B cell (primary cell): ENCODE measurements at regions not wholly inside any gene's neighbourhood (a gene's known extent, or its start where the extent isn't known, plus 50 kb on each side); places are given as distances from the start of the nearest gene placed in this dataset.

Experiments
- ATAC-seq: fragments of 200-7000 bp; cut with Tn5 transposase; one replicate; pipeline ENCODE4 v1.10.0; 2021; ENCODE audit warnings: low read depth, mild to moderate bottlenecking, moderate number of reproducible peaks, moderate library complexity
- CTCF ChIA-PET: fragments of 350-600 bp; sonication (Branson Sonifier 250); formaldehyde crosslinking; loops from one replicate; lab custom pipeline; 2021; ENCODE audit warnings: antibody characterized with exemption, inconsistent platforms; lab: Charles Lee
- POLR2A ChIA-PET: fragments of 350-600 bp; sonication (Branson Sonifier 250); formaldehyde crosslinking; loops from one replicate; lab custom pipeline; 2021; ENCODE audit warnings: antibody characterized with exemption; lab: Charles Lee
- DNase-seq: peaks from one replicate; pipeline ENCODE4 v3.0.0; 2013
- H2AFZ ChIP-seq: 2 replicates; pipeline ENCODE4 v1.6.1; 2012; ENCODE audit warnings: mild to moderate bottlenecking, low read depth, low read length; ENCODE audit not compliant: insufficient read depth, poor library complexity, severe bottlenecking
- H3K27ac ChIP-seq, 2 donors: 1 replicate in 1 of 2; 2 replicates in 1 of 2; pipeline ENCODE4 v1.5.1; 2012 to 2013; ENCODE audit warnings: low read length in 2 of 2, mild to moderate bottlenecking in 2 of 2, moderate library complexity in 1 of 2
- H3K27me3 ChIP-seq, 4 experiments: fragments of 200-600 bp in 1 of 4; sonication (generic) in 1 of 4; replicated peaks in 1 of 4; 1 replicate in 2 of 4; 2 replicates in 2 of 4; pipeline versions ENCODE4 v1.6.1 to v1.7.0; 2013 to 2016; ENCODE audit warnings: low read length in 3 of 4, mild to moderate bottlenecking in 2 of 4, mixed read lengths in 1 of 4, moderate library complexity in 1 of 4; ENCODE audit not compliant: insufficient read depth in 4 of 4, control insufficient read depth in 3 of 4; ENCODE audit errors: control extremely low read depth in 1 of 4
- H3K36me3 ChIP-seq, 2 experiments: replicated peaks in 1 of 2; 1 replicate in 1 of 2; 2 replicates in 1 of 2; pipeline versions ENCODE4 v1.6.1 to v1.7.1; 2013; ENCODE audit warnings: low read length in 1 of 2; ENCODE audit not compliant: insufficient read depth in 2 of 2, control insufficient read depth in 1 of 2; ENCODE audit errors: control extremely low read depth in 1 of 2, extremely low read depth in 1 of 2
- H3K4me1 ChIP-seq, 2 donors: fragments of 200-600 bp in 1 of 2; sonication (generic) in 1 of 2; 1 replicate in 1 of 2; 2 replicates in 1 of 2; pipeline versions ENCODE4 v1.5.1 to v1.6.1; 2013 to 2017; ENCODE audit warnings: low read length in 2 of 2; ENCODE audit not compliant: control insufficient read depth in 2 of 2, insufficient read depth in 2 of 2
- H3K4me2 ChIP-seq: replicated peaks from 2 replicates; pipeline ENCODE3; 2012; ENCODE audit warnings: mild to moderate bottlenecking, low read depth, low read length; ENCODE audit not compliant: poor library complexity, severe bottlenecking
- H3K4me3 ChIP-seq, 5 experiments: fragments of 200-600 bp in 1 of 5; sonication (generic) in 1 of 5; 1 replicate in 3 of 5; 2 replicates in 2 of 5; pipeline versions ENCODE4 v1.5.1 to v1.7.0; 2011 to 2016; ENCODE audit warnings: low read length in 4 of 5, mild to moderate bottlenecking in 4 of 5, low read depth in 2 of 5, control low read depth in 1 of 5, moderate library complexity in 1 of 5; ENCODE audit not compliant: insufficient read depth in 1 of 5; ENCODE audit errors: control extremely low read depth in 1 of 5, extremely low read depth in 1 of 5
- H3K79me2 ChIP-seq: fragments of 200-600 bp; sonication (generic); one replicate; pipeline ENCODE4 v1.6.0; 2016; ENCODE audit warnings: low read length; ENCODE audit not compliant: control insufficient read depth, insufficient read depth
- H3K9ac ChIP-seq: fragments of 200-600 bp; sonication (generic); 2 replicates; pipeline ENCODE4 v1.6.1; 2017; ENCODE audit warnings: mild to moderate bottlenecking, low read length, moderate library complexity
- H3K9me3 ChIP-seq, 3 donors: one replicate each; pipeline versions ENCODE4 v1.6.1 to v1.7.1; 2013; ENCODE audit warnings: low read length in 2 of 3; ENCODE audit not compliant: control insufficient read depth in 2 of 3, insufficient read depth in 1 of 3; ENCODE audit errors: control extremely low read depth in 1 of 3
- H4K20me1 ChIP-seq: 2 replicates; pipeline ENCODE4 v1.6.0; 2012; ENCODE audit warnings: mild to moderate bottlenecking, low read length; ENCODE audit not compliant: insufficient read depth, control insufficient read depth, poor library complexity, severe bottlenecking
- H3K27ac Mint-ChIP-seq: one replicate; pipeline ENCODE4 v1.8.0; 2021; ENCODE audit warnings: mixed read lengths
- H3K27me3 Mint-ChIP-seq: one replicate; pipeline ENCODE4 v1.8.0; 2021; ENCODE audit warnings: mixed read lengths
- H3K4me1 Mint-ChIP-seq: one replicate; pipeline ENCODE4 v1.8.0; 2021; ENCODE audit warnings: mixed read lengths
- H3K4me3 Mint-ChIP-seq: one replicate; pipeline ENCODE4 v1.8.0; 2021; ENCODE audit warnings: mixed read lengths
- H3K9me3 Mint-ChIP-seq: one replicate; pipeline ENCODE4 v1.8.0; 2022; ENCODE audit warnings: mixed read lengths; ENCODE audit not compliant: insufficient read depth
- CTCF ChIP-seq: fragments of 200-600 bp; IDR thresholded peaks from one replicate; pipeline ENCODE4 v1.8.0; 2022; ENCODE audit warnings: antibody characterized with exemption, mild to moderate bottlenecking
- EZH2 ChIP-seq: IDR thresholded peaks from 2 replicates; pipeline ENCODE4 v1.6.1; 2012; ENCODE audit warnings: borderline replicate concordance, low read depth, mild to moderate bottlenecking, moderate library complexity, low read length; ENCODE audit not compliant: insufficient read depth, poor library complexity, severe bottlenecking
- WGBS: methylation state at CpG from one replicate; pipeline ENCODE4 v1.1.5; 2013; ENCODE audit warnings: missing lambda C conversion rate; ENCODE audit not compliant: insufficient coverage; 5-methylcytosine and 5-hydroxymethylcytosine counted together
- intact Hi-C: fragments of 100-400 bp; cut with micrococcal nuclease; formaldehyde crosslinking; loops from one replicate; pipeline ENCODE4 v1.10.0; 2022

GRCh38 chr7:54615-55014, 137.8 kb upstream of the FAM20C start:
- Histone ChIP-seq H3K27ac (no peak overlapping the region), H3K4me3 (no peak overlapping the region), H3K79me2 (no peaks in the 10 kb centered on the region), H3K36me3 (no peaks in the 10 kb centered on the region), H4K20me1 (no peaks in the 10 kb centered on the region), H3K9ac (no peak overlapping the region), H2AFZ (no peak overlapping the region), H3K4me1 (no peaks in the 10 kb centered on the region), H3K9me3 (no peaks in the 10 kb centered on the region), H3K27me3 (no peaks in the 10 kb centered on the region), H3K4me2 (no peak overlapping the region)
- peaks cover 3% of the 10 kb centered on the region for H3K27me3 Mint-ChIP-seq
- H3K9me3 Mint-ChIP-seq = no peaks in the 10 kb centered on the region
- H3K4me3 Mint-ChIP-seq = no peak overlapping the region
- 79% methylated on average over 6 of the region's 6 CpGs for WGBS
- ChIA-PET POLR2A (no interaction called here), CTCF (no interaction called here)
- no peak overlapping the region for H3K27ac Mint-ChIP-seq
- H3K4me1 Mint-ChIP-seq = no peaks in the 10 kb centered on the region
- ATAC-seq = no peak
- TF ChIP-seq CTCF (no peak), EZH2 (no peak)
- intact Hi-C loops = no loop called here
- no peak for DNase-seq

GRCh38 chr7:55690-56248, 136.6 kb upstream of the FAM20C start:
- Histone ChIP-seq H3K79me2 (no peaks in the 10 kb centered on the region), H4K20me1 (no peaks in the 10 kb centered on the region), H3K27me3 (no peaks in the 10 kb centered on the region), H2AFZ (no peak overlapping the region), H3K27ac (no peak overlapping the region), H3K9ac (no peak overlapping the region), H3K9me3 (no peaks in the 10 kb centered on the region), H3K4me1 (no peaks in the 10 kb centered on the region), H3K4me2 (no peak overlapping the region), H3K4me3 (no peak overlapping the region), H3K36me3 (no peaks in the 10 kb centered on the region)
- H3K27me3 Mint-ChIP-seq = peaks cover 3% of the 10 kb centered on the region
- ATAC-seq (no peak), DNase-seq (no peak)
- ChIA-PET POLR2A (interaction anchor here (0.6 kb wide), 1 partner anchor 1122 kb away, joined by 6 read pairs; no protein-coding TSS in a partner anchor), CTCF (no interaction called here)
- H3K4me3 Mint-ChIP-seq = no peak overlapping the region
- no peaks in the 10 kb centered on the region for H3K4me1 Mint-ChIP-seq
- H3K9me3 Mint-ChIP-seq = no peaks in the 10 kb centered on the region
- H3K27ac Mint-ChIP-seq = no peak overlapping the region
- 85% methylated on average over 6 of the region's 9 CpGs for WGBS
- no peak for TF ChIP-seq EZH2
- no peak for TF ChIP-seq CTCF
- intact Hi-C loops = no loop called here
